Neural progenitor cell (in vitro differentiated cells): ENCODE measurements at regions not wholly inside any gene's neighbourhood (a gene's known extent, or its start where the extent isn't known, plus 50 kb on each side); places are given as distances from the start of the nearest gene placed in this dataset.

ENCODE experiments used
- DNase-seq: peaks from one replicate; pipeline ENCODE4 v3.0.0-alpha.2; 2016; ENCODE audit warnings: low spot score
- H2AFZ ChIP-seq: fragments of 200-600 bp; sonication (generic); replicated peaks from 2 replicates; pipeline ENCODE4 v1.6.1; 2016; ENCODE audit warnings: antibody characterized with exemption
- H3F3A ChIP-seq: fragments of 200-600 bp; sonication (generic); 2 replicates; pipeline ENCODE4 v1.6.1; 2016; ENCODE audit warnings: antibody characterized with exemption, low read depth
- H3K27ac ChIP-seq: fragments of 200-600 bp; sonication (generic); 2 replicates; pipeline ENCODE4 v1.5.1; 2016; ENCODE audit warnings: mild to moderate bottlenecking
- H3K27me3 ChIP-seq: fragments of 200-600 bp; sonication (generic); 2 replicates; pipeline ENCODE4 v1.6.1; 2016; ENCODE audit warnings: mild to moderate bottlenecking, moderate library complexity
- H3K36me3 ChIP-seq: fragments of 200-600 bp; sonication (generic); 2 replicates; pipeline ENCODE4 v1.5.1; 2016
- H3K4me1 ChIP-seq: fragments of 200-600 bp; sonication (generic); 2 replicates; pipeline ENCODE4 v1.6.1; 2016; ENCODE audit warnings: mixed run types
- H3K4me2 ChIP-seq: fragments of 200-600 bp; sonication (generic); 2 replicates; pipeline ENCODE4 v1.6.1; 2016
- H3K4me3 ChIP-seq: fragments of 200-600 bp; sonication (generic); 2 replicates; pipeline ENCODE4 v1.5.1; 2016
- H3K79me2 ChIP-seq: fragments of 200-600 bp; sonication (generic); 2 replicates; pipeline ENCODE4 v1.6.1; 2016; ENCODE audit warnings: low read depth
- H3K9ac ChIP-seq: fragments of 200-600 bp; sonication (generic); 2 replicates; pipeline ENCODE4 v1.6.1; 2016
- H3K9me3 ChIP-seq: fragments of 200-600 bp; sonication (generic); 2 replicates; pipeline ENCODE4 v1.5.1; 2016; ENCODE audit warnings: low read depth
- H4K20me1 ChIP-seq: fragments of 200-600 bp; sonication (generic); 2 replicates; pipeline ENCODE4 v1.6.1; 2016; ENCODE audit warnings: low read depth
- H3K27ac Mint-ChIP-seq: 3 replicates; pipeline ENCODE4 v1.8.0; 2021; ENCODE audit warnings: mixed read lengths
- H3K27me3 Mint-ChIP-seq: 2 replicates; pipeline ENCODE4 v1.8.0; 2022; ENCODE audit warnings: low read depth, mild to moderate bottlenecking, inconsistent platforms, moderate library complexity, mixed read lengths; ENCODE audit not compliant: insufficient read depth
- H3K36me3 Mint-ChIP-seq: 3 replicates; pipeline ENCODE4 v1.8.0; 2021; ENCODE audit warnings: mixed read lengths
- H3K4me1 Mint-ChIP-seq: 3 replicates; pipeline ENCODE4 v1.8.0; 2021; ENCODE audit warnings: mixed read lengths
- H3K4me3 Mint-ChIP-seq: 3 replicates; pipeline ENCODE4 v1.8.0; 2021; ENCODE audit warnings: mild to moderate bottlenecking, moderate library complexity, mixed read lengths
- H3K9me3 Mint-ChIP-seq: 3 replicates; pipeline ENCODE4 v1.8.0; 2020; ENCODE audit warnings: mixed read lengths
- EZH2 ChIP-seq: fragments of 200-600 bp; sonication (generic); IDR thresholded peaks from 2 replicates; pipeline ENCODE4 v1.6.1; 2017; ENCODE audit warnings: antibody characterized with exemption, mild to moderate bottlenecking, moderate library complexity
- EZH2phosphoT487 ChIP-seq: fragments of 200-600 bp; sonication (generic); IDR thresholded peaks from 2 replicates; pipeline ENCODE4 v1.6.1; 2017; ENCODE audit warnings: antibody characterized with exemption
- TF ChIP-seq, protein P1 (sequence below): fragments of 200-600 bp; sonication (generic); IDR thresholded peaks from 2 replicates; pipeline ENCODE4 v1.5.1; 2017; ENCODE audit warnings: antibody characterized with exemption, mild to moderate bottlenecking

DNA sequence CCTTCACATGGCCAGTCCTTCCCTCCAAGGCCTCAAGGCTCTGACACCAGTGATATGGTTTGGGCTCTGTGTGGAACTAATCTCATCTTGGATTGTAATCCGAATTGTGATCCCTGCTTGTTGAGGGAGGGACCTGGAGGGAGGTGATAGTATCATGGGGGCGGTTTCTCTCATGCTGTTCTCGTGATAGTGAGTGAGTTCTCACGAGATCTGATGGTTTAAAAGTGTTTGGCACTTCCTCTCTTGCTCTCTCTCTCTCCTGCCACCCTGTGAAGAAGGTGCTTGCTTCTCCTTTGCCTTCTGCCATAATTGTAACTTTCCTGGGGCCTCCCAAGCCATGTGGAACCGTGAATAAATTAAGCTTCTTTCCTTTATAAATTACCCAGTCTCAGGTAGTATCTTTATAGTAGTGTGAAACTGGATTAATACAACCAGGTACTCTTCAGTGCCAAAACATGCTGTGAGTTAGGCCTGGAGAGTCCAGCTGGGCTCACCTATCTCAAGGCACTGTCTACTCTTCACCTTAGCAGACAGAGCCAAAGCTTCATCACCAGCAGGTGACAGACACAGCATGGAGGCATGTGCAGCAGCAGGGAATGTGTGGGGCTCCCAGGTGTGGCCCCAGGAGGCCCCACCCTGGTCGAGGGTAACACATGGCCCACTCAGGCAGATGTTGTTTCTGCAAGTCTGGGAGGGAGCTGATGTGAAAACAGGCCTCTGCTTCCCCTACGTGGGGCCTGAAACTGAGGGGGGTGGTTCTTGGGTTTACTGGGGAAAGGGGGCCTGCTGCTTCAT is 97.5 kb upstream of the CDYL start:
- H3K27ac Mint-ChIP-seq: no peak overlapping the region
- H3K27me3 ChIP-seq: no peaks in the 10 kb centered on the region
- H3K4me3 ChIP-seq: no peak overlapping the region
- no peaks in the 10 kb centered on the region for H3K9me3 ChIP-seq
- H3K27ac ChIP-seq: no peak overlapping the region
- H3K4me2 ChIP-seq: no peak overlapping the region
- H3K9ac ChIP-seq: no peak overlapping the region
- H3K36me3 Mint-ChIP-seq: no peaks in the 10 kb centered on the region
- no peaks in the 10 kb centered on the region for H4K20me1 ChIP-seq
- no peaks in the 10 kb centered on the region for H3K4me1 Mint-ChIP-seq
- H3K27me3 Mint-ChIP-seq: peaks cover 8% of the 10 kb centered on the region
- H3F3A ChIP-seq: no peaks in the 10 kb centered on the region
- H3K4me3 Mint-ChIP-seq: no peak overlapping the region
- H3K9me3 Mint-ChIP-seq: no peaks in the 10 kb centered on the region
- H2AFZ ChIP-seq: no peak overlapping the region
- DNase-seq: no peak
- H3K4me1 ChIP-seq: no peaks in the 10 kb centered on the region
- TF ChIP-seq, protein P1, sequence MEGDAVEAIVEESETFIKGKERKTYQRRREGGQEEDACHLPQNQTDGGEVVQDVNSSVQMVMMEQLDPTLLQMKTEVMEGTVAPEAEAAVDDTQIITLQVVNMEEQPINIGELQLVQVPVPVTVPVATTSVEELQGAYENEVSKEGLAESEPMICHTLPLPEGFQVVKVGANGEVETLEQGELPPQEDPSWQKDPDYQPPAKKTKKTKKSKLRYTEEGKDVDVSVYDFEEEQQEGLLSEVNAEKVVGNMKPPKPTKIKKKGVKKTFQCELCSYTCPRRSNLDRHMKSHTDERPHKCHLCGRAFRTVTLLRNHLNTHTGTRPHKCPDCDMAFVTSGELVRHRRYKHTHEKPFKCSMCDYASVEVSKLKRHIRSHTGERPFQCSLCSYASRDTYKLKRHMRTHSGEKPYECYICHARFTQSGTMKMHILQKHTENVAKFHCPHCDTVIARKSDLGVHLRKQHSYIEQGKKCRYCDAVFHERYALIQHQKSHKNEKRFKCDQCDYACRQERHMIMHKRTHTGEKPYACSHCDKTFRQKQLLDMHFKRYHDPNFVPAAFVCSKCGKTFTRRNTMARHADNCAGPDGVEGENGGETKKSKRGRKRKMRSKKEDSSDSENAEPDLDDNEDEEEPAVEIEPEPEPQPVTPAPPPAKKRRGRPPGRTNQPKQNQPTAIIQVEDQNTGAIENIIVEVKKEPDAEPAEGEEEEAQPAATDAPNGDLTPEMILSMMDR: no peak
- TF ChIP-seq EZH2phosphoT487: no peak
- no peak for TF ChIP-seq EZH2
- no peaks in the 10 kb centered on the region for H3K79me2 ChIP-seq
- no peaks in the 10 kb centered on the region for H3K36me3 ChIP-seq

DNA sequence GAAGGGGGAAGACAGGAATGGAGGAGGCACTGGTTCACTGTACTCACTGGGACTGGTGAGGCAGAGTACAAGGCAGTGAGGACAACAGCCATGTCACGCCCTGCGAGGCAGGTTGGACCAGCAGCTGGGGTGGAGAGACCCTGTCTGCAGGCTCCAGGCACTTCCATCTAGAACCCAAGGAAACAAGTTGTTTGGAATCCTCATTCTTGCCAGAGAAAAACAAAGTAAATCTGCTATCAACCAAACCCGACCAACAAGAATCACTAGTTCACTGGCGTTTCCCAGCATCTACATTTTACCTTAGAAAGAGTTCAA is 98.5 kb upstream of the CDYL start:
- no peaks in the 10 kb centered on the region for H3K4me1 ChIP-seq
- H3K79me2 ChIP-seq: no peaks in the 10 kb centered on the region
- no peak overlapping the region for H3K4me2 ChIP-seq
- no peaks in the 10 kb centered on the region for H4K20me1 ChIP-seq
- no peak overlapping the region for H3K9ac ChIP-seq
- Mint-ChIP-seq H3K36me3 (no peaks in the 10 kb centered on the region), H3K27ac (no peak overlapping the region), H3K27me3 (peaks cover 8% of the 10 kb centered on the region), H3K9me3 (no peaks in the 10 kb centered on the region), H3K4me3 (no peak overlapping the region), H3K4me1 (no peaks in the 10 kb centered on the region)
- no peak overlapping the region for H2AFZ ChIP-seq
- DNase-seq: no peak
- H3K27me3 ChIP-seq: no peaks in the 10 kb centered on the region
- no peak overlapping the region for H3K4me3 ChIP-seq
- H3K27ac ChIP-seq: no peak overlapping the region
- H3F3A ChIP-seq: no peaks in the 10 kb centered on the region
- TF ChIP-seq EZH2phosphoT487: no peak
- TF ChIP-seq, protein P1: no peak
- no peak for TF ChIP-seq EZH2
- H3K36me3 ChIP-seq: no peaks in the 10 kb centered on the region
- no peaks in the 10 kb centered on the region for H3K9me3 ChIP-seq

DNA sequence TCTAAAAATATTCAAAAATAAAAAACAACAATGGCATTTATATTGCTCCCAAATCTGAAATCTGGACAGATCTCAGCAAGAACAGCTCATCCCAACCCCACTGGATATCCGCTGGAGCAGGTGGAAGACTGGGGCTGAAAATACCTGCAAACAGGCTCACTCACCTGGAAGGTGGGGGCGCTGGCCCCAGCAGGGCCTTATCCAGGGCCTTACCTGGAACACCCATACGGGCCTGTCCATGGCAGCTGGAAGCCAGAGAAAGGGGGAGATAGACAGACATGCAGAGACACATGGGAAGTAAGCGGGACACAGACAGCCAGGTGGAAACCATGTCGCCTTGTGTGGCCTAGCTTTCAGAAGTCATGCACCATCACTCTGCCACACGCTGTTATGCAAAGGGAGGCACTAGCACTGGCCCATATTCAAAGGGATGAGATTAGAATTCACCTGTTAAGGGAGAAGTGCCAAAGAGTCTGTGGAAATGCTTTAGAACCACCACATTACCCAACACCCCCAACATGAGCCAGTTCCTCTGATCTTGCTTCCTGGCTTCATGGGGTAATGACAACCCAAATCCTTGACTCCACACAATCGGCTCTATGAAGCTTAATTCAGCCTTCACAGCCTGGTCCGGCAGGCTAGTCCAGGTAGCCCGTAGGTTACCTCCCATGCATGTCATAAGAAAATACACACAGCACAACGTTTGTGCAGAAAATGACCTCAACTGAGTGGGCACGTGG is 99.0 kb upstream of the CDYL start:
- H3K4me1 ChIP-seq: no peaks in the 10 kb centered on the region
- no peak overlapping the region for H3K9ac ChIP-seq
- no peaks in the 10 kb centered on the region for H3K9me3 ChIP-seq
- no peaks in the 10 kb centered on the region for H3F3A ChIP-seq
- H3K27ac ChIP-seq: no peak overlapping the region
- no peaks in the 10 kb centered on the region for H3K79me2 ChIP-seq
- TF ChIP-seq, protein P1: no peak
- TF ChIP-seq EZH2phosphoT487 (no peak), EZH2 (no peak)
- Mint-ChIP-seq H3K4me3 (no peak overlapping the region), H3K36me3 (no peaks in the 10 kb centered on the region), H3K4me1 (no peaks in the 10 kb centered on the region), H3K27ac (no peak overlapping the region), H3K9me3 (no peaks in the 10 kb centered on the region), H3K27me3 (peaks cover 8% of the 10 kb centered on the region)
- no peak overlapping the region for H2AFZ ChIP-seq
- no peak overlapping the region for H3K4me3 ChIP-seq
- H3K4me2 ChIP-seq: no peak overlapping the region
- no peaks in the 10 kb centered on the region for H3K36me3 ChIP-seq
- H4K20me1 ChIP-seq: no peaks in the 10 kb centered on the region
- H3K27me3 ChIP-seq: no peaks in the 10 kb centered on the region
- DNase-seq: no peak
